ENCODE measurements at regions not wholly inside any gene's neighbourhood (a gene's known extent, or its start where the extent isn't known, plus 50 kb on each side); places are given as distances from the start of the nearest gene placed in this dataset.

- ATAC-seq: no peak
- no peak overlapping the region for H3K27ac ChIP-seq
- peaks cover 0 to 7% (median 0%) of the 10 kb centered on the region in 12 donors for H3K9me3 ChIP-seq
- DNase-seq: no peak
- no peak overlapping the region for H3K4me3 ChIP-seq
- 88 to 93% (median 91%) methylated on average over 2 of the region's 2 CpGs for WGBS, 4 donors
- intact Hi-C loops (cut with DNase I): no loop called here
- TF ChIP-seq CTCF (IDR thresholded peaks at IDR 0.05): no peak
- no peak for TF ChIP-seq POLR2A (IDR thresholded peaks at IDR 0.05)
- H3K36me3 ChIP-seq: no peaks in the 10 kb centered on the region
- H3K4me1 ChIP-seq: no peaks in the 10 kb centered on the region
- no peaks in the 10 kb centered on the region for H3K27me3 ChIP-seq
Measured at GRCh38 chr10:35705671-35706070, 63.6 kb upstream of the FZD8 start.

- intact Hi-C loops (cut with DNase I): no loop called here
- no peak for DNase-seq
- WGBS, 4 donors: 60 to 70% (median 63%) methylated on average over 5 of the region's 5 CpGs
Measured at GRCh38 chr10:35705051-35705450, 63.0 kb upstream of the FZD8 start.

GRCh38 chr10:35704401-35704800, 62.3 kb upstream of the FZD8 start:
- H3K27ac ChIP-seq: no peak overlapping the region
- no peaks in the 10 kb centered on the region for H3K36me3 ChIP-seq
- TF ChIP-seq CTCF (IDR thresholded peaks at IDR 0.05): no peak
- no peak for TF ChIP-seq POLR2A (IDR thresholded peaks at IDR 0.05)
- no peak for DNase-seq
- peaks cover 0 to 7% (median 0%) of the 10 kb centered on the region in 12 donors for H3K9me3 ChIP-seq
- intact Hi-C loops (cut with DNase I): no loop called here
- no peak overlapping the region for H3K4me3 ChIP-seq
- no peak for ATAC-seq
- H3K27me3 ChIP-seq: no peaks in the 10 kb centered on the region
- H3K4me1 ChIP-seq: peaks cover 0 to 10% (median 0%) of the 10 kb centered on the region in 12 donors

More at GRCh38 chr10:35705051-35705450, 63.0 kb upstream of the FZD8 start:
- Histone ChIP-seq H3K27ac (no peak overlapping the region), H3K27me3 (no peaks in the 10 kb centered on the region), H3K9me3 (peaks cover 0 to 7% (median 0%) of the 10 kb centered on the region in 12 donors), H3K4me3 (no peak overlapping the region), H3K36me3 (no peaks in the 10 kb centered on the region), H3K4me1 (peaks cover 0 to 3% (median 0%) of the 10 kb centered on the region in 12 donors)
- no peak for ATAC-seq
- no peak for TF ChIP-seq POLR2A (IDR thresholded peaks at IDR 0.05)
- TF ChIP-seq CTCF (IDR thresholded peaks at IDR 0.05): no peak

GRCh38 chr10:35700487-35700882, 58.4 kb upstream of the FZD8 start:
- Histone ChIP-seq H3K4me3 (no peak overlapping the region), H3K9me3 (no peaks in the 10 kb centered on the region), H3K36me3 (no peaks in the 10 kb centered on the region), H3K27me3 (no peaks in the 10 kb centered on the region), H3K4me1 (peaks cover 0 to 19% (median 0%) of the 10 kb centered on the region in 12 donors), H3K27ac (no peak overlapping the region)
- ATAC-seq (no peak), DNase-seq (no peak)
- WGBS, 4 donors: 88 to 94% (median 92%) methylated on average over 12 of the region's 12 CpGs
- no peak for TF ChIP-seq POLR2A (IDR thresholded peaks at IDR 0.05)
- TF ChIP-seq CTCF (IDR thresholded peaks at IDR 0.05): no peak
- intact Hi-C loops (cut with DNase I): no loop called here
